T-helper 2 cell treated with Interferon-gamma antibody and Interleukin-4, amounts not matched to agents 5 μg/mL and 100 μg/mL, for 36 hours (primary cell): ENCODE measurements at regions not wholly inside any gene's neighbourhood (a gene's known extent, or its start where the extent isn't known, plus 50 kb on each side); places are given as distances from the start of the nearest gene placed in this dataset.
A peak's percentile ranks its signal among the peaks of the same experiment; 100 is the strongest.
"Not testable (repeated sequence)": the region's sequence is repeated elsewhere in the genome, so short reads cannot be mapped to it uniquely, and the experiment has no call there.

Experiments
- DNase-seq: peaks from one replicate; pipeline ENCODE4 v3.0.0; 2021; ENCODE audit warnings: low spot score
- H3K27ac Mint-ChIP-seq: one replicate; pipeline ENCODE4 v1.8.0; 2021; ENCODE audit warnings: mild to moderate bottlenecking, mixed read lengths
- H3K27me3 Mint-ChIP-seq: one replicate; pipeline ENCODE4 v1.8.0; 2021; ENCODE audit warnings: low read depth, mixed read lengths
- H3K36me3 Mint-ChIP-seq: one replicate; pipeline ENCODE4 v1.8.0; 2021; ENCODE audit warnings: low read depth, mixed read lengths
- H3K4me1 Mint-ChIP-seq: one replicate; pipeline ENCODE4 v1.8.0; 2021; ENCODE audit warnings: low read depth, mixed read lengths
- H3K4me3 Mint-ChIP-seq: one replicate; pipeline ENCODE4 v1.8.0; 2022; ENCODE audit warnings: mild to moderate bottlenecking, moderate library complexity, mixed read lengths
- H3K9me3 Mint-ChIP-seq: one replicate; pipeline ENCODE4 v1.8.0; 2021; ENCODE audit warnings: mixed read lengths

- not testable (repeated sequence) for H3K9me3 Mint-ChIP-seq, DNase-seq, H3K36me3 Mint-ChIP-seq, H3K4me3 Mint-ChIP-seq, H3K4me1 Mint-ChIP-seq, H3K27ac Mint-ChIP-seq
- H3K27me3 Mint-ChIP-seq, result peaks cover 29% of the 10 kb centered on the region
Observed at GRCh38 chr9:33705440-33705839, 89.9 kb upstream of the PRSS3 start.

- H3K4me3 Mint-ChIP-seq, result no peak overlapping the region
- no peak overlapping the region for H3K27ac Mint-ChIP-seq
- H3K27me3 Mint-ChIP-seq, result peaks cover 33% of the 10 kb centered on the region
Observed at GRCh38 chr9:33708441-33708840, 86.9 kb upstream of the PRSS3 start.

GRCh38 chr9:33709269-33709668 lies 86.1 kb upstream of the PRSS3 start:
- H3K4me1 Mint-ChIP-seq, result no peaks in the 10 kb centered on the region
- no peak overlapping the region for H3K27ac Mint-ChIP-seq
- H3K36me3 Mint-ChIP-seq, result no peaks in the 10 kb centered on the region
- DNase-seq, result no peak
- H3K4me3 Mint-ChIP-seq, result no peak overlapping the region
- no peaks in the 10 kb centered on the region for H3K9me3 Mint-ChIP-seq
- peaks cover 31% of the 10 kb centered on the region for H3K27me3 Mint-ChIP-seq

More at GRCh38 chr9:33708441-33708840, 86.9 kb upstream of the PRSS3 start:
- no peak for DNase-seq
- Mint-ChIP-seq H3K36me3 (no peaks in the 10 kb centered on the region), H3K9me3 (no peaks in the 10 kb centered on the region), H3K4me1 (no peaks in the 10 kb centered on the region)

- not testable (repeated sequence) for H3K4me1 Mint-ChIP-seq, H3K27ac Mint-ChIP-seq, H3K36me3 Mint-ChIP-seq, H3K9me3 Mint-ChIP-seq, H3K4me3 Mint-ChIP-seq, DNase-seq
- H3K27me3 Mint-ChIP-seq, result peaks cover 28% of the 10 kb centered on the region
Observed at GRCh38 chr9:33711418-33711817, 83.9 kb upstream of the PRSS3 start.

- Mint-ChIP-seq H3K27me3 (peaks cover 23% of the 10 kb centered on the region), H3K27ac (no peak overlapping the region), H3K4me3 (no peak overlapping the region), H3K36me3 (no peaks in the 10 kb centered on the region), H3K4me1 (peaks cover 1% of the 10 kb centered on the region), H3K9me3 (no peaks in the 10 kb centered on the region)
- no peak for DNase-seq
Observed at GRCh38 chr9:33714989-33715388, 80.4 kb upstream of the PRSS3 start.

- H3K27ac Mint-ChIP-seq, result no peak overlapping the region
- H3K4me1 Mint-ChIP-seq, result peaks cover 1% of the 10 kb centered on the region
- DNase-seq, result no peak
- H3K27me3 Mint-ChIP-seq, result peaks cover 16% of the 10 kb centered on the region
- H3K9me3 Mint-ChIP-seq, result no peaks in the 10 kb centered on the region
- no peak overlapping the region for H3K4me3 Mint-ChIP-seq
- H3K36me3 Mint-ChIP-seq, result no peaks in the 10 kb centered on the region
Observed at GRCh38 chr9:33718987-33719386, 76.4 kb upstream of the PRSS3 start.

GRCh38 chr9:33719581-33720374 lies 75.6 kb upstream of the PRSS3 start:
- Mint-ChIP-seq H3K4me1 (peaks cover 1% of the 10 kb centered on the region), H3K4me3 (no peak overlapping the region), H3K9me3 (no peaks in the 10 kb centered on the region), H3K27me3 (peaks cover 19% of the 10 kb centered on the region), H3K27ac (no peak overlapping the region), H3K36me3 (no peaks in the 10 kb centered on the region)
- peak; percentile 21 for DNase-seq

GRCh38 chr9:33721674-33722358 lies 73.5 kb upstream of the PRSS3 start:
- H3K9me3 Mint-ChIP-seq, result no peaks in the 10 kb centered on the region
- H3K4me3 Mint-ChIP-seq, result no peak overlapping the region
- peaks cover 29% of the 10 kb centered on the region for H3K27me3 Mint-ChIP-seq
- H3K36me3 Mint-ChIP-seq, result no peaks in the 10 kb centered on the region
- peak; percentile 84 for DNase-seq
- peaks cover 1% of the 10 kb centered on the region for H3K4me1 Mint-ChIP-seq
- H3K27ac Mint-ChIP-seq, result no peak overlapping the region

- peaks cover 1% of the 10 kb centered on the region for H3K4me1 Mint-ChIP-seq
- H3K4me3 Mint-ChIP-seq, result no peak overlapping the region
- H3K27ac Mint-ChIP-seq, result no peak overlapping the region
- no peaks in the 10 kb centered on the region for H3K9me3 Mint-ChIP-seq
- no peak for DNase-seq
- no peaks in the 10 kb centered on the region for H3K36me3 Mint-ChIP-seq
- peaks cover 26% of the 10 kb centered on the region for H3K27me3 Mint-ChIP-seq
Observed at GRCh38 chr9:33722359-33722675, 73.0 kb upstream of the PRSS3 start.

- H3K27ac Mint-ChIP-seq, result no peak overlapping the region
- no peaks in the 10 kb centered on the region for H3K36me3 Mint-ChIP-seq
- H3K27me3 Mint-ChIP-seq, result peaks cover 22% of the 10 kb centered on the region
- no peak for DNase-seq
- no peaks in the 10 kb centered on the region for H3K4me1 Mint-ChIP-seq
- H3K4me3 Mint-ChIP-seq, result no peak overlapping the region
- peaks cover 6% of the 10 kb centered on the region for H3K9me3 Mint-ChIP-seq
Observed at GRCh38 chr9:33728613-33729012, 66.7 kb upstream of the PRSS3 start.

- Mint-ChIP-seq H3K27ac (no peak overlapping the region), H3K9me3 (peaks cover 6% of the 10 kb centered on the region), H3K4me1 (no peaks in the 10 kb centered on the region), H3K4me3 (no peak overlapping the region), H3K27me3 (peaks cover 16% of the 10 kb centered on the region), H3K36me3 (no peaks in the 10 kb centered on the region)
- no peak for DNase-seq
Observed at GRCh38 chr9:33731142-33731541, 64.2 kb upstream of the PRSS3 start.

GRCh38 chr9:33731625-33732024 lies 63.7 kb upstream of the PRSS3 start:
- DNase-seq, result no peak
- H3K27ac Mint-ChIP-seq, result no peak overlapping the region
- H3K4me1 Mint-ChIP-seq, result no peaks in the 10 kb centered on the region
- H3K27me3 Mint-ChIP-seq, result peaks cover 12% of the 10 kb centered on the region
- H3K36me3 Mint-ChIP-seq, result no peaks in the 10 kb centered on the region
- H3K4me3 Mint-ChIP-seq, result no peak overlapping the region
- peaks cover 6% of the 10 kb centered on the region for H3K9me3 Mint-ChIP-seq

- not testable (repeated sequence) for H3K9me3 Mint-ChIP-seq, H3K27ac Mint-ChIP-seq, H3K4me3 Mint-ChIP-seq, DNase-seq, H3K4me1 Mint-ChIP-seq, H3K36me3 Mint-ChIP-seq
- peaks cover 19% of the 10 kb centered on the region for H3K27me3 Mint-ChIP-seq
Observed at GRCh38 chr9:33734247-33734940, 61.0 kb upstream of the PRSS3 start.
